Epidermal melanocyte (primary cell): ENCODE measurements at regions not wholly inside any gene's neighbourhood (a gene's known extent, or its start where the extent isn't known, plus 50 kb on each side); places are given as distances from the start of the nearest gene placed in this dataset.

Experiments used
- DNase-seq: peaks from one replicate; pipeline ENCODE4 v3.0.0; 2011; ENCODE audit warnings: low spot score; ENCODE audit not compliant: insufficient read length

DNA sequence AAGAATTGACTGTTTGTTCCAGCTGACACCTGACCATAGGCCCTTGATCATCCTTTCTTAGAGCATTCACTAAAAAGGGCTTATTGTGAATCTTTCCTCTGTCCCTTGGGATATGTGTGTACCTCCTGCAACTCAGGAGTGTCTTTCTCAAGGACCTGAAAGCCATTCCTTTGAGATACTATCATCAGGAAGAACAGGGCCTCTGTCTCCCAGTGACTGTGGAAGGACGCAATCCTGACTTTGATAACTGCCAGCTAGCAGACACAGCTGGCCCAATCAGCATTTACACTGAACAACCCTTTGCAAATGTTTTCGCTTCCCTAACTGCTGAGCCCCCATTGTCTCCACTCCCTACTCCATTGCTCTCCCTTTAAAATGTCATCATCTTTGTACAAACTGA lies 144.4 kb downstream of the RMI1 start:
- DNase-seq: no peak

DNA sequence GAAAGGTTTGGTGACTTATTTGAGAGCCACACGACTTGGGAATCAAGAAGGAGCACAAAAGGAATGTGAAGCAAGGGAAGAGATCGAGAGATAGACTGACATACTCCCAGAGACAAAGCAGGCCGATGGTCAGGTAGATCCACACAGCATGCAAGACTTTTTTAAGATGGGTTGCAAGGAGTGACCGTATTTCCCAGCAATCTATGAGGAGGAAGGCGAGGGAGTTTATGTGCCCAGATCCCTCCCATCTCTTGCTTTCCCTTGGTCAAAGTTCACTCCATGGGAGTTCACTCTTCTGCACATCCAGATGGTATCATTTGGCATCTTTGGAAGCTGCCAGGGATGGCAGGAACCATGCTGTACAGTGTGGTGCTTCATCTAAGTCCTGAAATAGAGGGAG lies 148.9 kb downstream of the RMI1 start:
- DNase-seq: no peak

DNA sequence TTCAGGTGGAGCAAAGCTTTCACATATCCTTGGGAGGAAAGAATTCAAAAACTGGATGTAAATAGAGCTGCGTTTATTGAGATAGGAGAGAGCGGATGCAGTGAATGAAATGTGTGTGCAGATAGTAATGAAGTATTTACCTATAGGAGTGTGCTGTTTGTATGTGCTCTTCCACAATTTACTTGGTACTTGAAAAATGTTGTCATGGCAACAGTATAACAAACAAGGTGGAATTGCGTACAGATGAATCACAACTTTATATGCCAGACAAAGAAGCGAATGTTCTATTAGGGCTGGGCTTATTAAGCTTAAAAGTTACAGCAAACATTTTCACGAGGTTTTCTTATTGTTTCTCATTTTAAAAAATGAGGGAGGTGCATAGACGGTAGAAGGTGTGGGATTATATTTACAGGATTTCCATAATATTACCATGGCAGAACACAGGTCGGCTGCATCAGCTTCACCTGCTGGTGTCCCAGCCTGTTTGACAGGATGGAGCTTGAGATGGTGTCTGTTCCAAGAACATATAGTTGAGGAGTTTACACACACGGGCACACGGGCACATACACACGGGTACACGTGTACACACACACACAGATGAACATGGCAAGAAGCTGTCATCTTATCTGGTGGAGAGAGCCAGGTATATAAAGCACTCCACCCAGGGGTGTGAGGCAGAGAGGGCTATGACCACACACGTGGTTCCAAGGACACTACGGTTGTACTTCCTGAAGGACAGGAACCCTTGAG lies 155.7 kb downstream of the RMI1 start:
- no peak for DNase-seq

DNA sequence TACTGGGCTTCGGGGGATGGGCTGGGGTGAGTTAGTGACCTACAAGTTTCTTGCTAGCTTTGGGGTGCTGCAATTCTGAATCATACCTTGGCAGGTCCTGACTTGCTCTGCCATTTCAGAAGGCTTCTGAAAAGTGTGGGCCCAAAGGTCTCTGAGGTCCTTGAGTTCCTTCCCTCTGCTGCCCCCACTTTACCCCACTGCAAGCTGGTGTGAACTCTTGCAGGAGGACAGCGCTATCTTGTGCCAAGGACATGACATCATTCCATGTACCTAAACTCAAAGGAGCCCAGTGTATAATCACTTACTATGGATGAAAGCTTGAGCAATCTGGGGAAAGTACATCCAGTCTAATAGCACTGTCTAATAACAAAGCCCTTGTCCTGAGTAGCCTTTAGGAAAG lies 157.4 kb downstream of the RMI1 start:
- DNase-seq: no peak

DNA sequence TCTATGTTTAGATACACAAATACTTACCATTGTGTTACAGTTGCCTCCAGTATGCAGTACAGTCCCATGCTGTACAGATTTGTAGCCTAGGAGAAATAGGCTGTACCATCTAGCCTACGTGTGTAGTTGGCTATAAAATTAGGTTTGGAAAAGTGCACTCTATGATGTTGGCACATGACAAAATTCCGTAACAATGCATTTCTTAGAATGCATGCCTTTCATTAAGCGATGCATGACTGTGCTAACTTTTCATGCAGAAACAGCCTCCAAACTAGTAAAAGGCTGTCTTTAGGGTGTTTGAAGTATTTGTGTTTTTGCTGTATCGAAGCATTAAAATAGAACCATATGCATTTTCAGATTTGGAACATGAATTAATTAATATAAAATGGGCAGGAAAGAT lies 157.9 kb downstream of the RMI1 start:
- DNase-seq: no peak

DNA sequence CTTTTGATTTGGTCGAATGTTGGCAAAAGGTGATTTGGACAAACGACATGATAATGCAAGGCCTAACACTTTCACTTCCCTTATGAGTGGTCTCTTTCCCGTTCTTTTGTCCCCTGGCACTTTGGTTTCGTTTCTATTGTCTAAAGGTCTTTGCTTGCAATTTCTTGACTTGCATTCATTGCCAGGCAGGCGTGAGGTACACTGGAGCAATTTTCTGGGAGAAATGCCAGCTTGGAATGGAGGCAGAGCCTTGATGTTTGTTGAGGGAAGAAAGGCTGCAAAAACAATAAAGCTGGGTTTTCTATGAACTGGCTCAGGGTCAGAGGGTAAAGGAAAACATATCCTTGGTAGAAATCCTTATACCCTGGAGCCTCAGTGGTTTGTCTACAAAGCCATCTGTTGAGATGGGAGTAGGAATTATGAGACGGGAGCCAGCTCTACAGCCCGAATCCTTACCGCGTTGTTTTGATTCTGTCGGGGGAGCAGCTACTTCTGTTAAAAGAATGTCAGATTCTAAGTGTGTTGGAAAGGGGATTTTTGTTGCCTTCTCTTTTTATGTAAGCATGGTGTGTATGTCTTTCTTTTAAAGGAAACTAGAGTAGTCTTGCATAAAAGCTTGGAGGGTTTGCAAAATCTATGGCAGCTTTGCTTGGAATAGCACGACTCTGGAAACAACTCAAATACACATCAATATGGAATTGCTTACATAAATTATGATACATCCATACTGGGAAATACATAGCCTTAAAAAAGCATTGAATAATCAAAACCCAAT lies 158.9 kb downstream of the RMI1 start:
- peak; percentile 50 for DNase-seq

DNA sequence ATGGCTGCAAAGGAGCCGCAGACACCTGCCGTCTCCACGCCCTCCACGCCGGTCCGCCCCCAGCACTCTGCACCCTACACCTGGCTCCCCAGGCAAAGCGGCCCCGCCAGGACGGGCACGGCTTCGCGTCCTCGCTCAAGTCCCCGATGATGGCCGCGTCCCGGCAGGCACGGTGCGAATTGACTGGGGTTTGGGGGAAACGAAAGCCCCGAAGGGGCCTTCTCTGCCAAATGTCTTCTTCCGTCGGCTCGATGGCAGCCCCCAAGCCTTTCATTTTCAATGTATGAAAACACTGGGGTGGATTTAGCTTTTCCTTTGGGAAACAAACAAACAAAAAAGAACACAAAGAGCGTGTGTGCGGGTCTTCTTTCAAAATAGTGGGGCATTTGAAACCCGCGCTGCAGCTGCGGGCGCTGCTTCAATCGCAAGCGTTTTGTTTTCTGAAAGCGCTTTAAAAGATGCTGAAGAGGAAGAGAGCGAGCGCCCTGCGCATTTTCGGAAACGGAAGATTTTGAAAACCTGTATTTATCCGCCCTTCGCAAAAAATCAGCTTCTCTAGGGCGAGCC lies 160.0 kb downstream of the RMI1 start:
- DNase-seq: no peak

DNA sequence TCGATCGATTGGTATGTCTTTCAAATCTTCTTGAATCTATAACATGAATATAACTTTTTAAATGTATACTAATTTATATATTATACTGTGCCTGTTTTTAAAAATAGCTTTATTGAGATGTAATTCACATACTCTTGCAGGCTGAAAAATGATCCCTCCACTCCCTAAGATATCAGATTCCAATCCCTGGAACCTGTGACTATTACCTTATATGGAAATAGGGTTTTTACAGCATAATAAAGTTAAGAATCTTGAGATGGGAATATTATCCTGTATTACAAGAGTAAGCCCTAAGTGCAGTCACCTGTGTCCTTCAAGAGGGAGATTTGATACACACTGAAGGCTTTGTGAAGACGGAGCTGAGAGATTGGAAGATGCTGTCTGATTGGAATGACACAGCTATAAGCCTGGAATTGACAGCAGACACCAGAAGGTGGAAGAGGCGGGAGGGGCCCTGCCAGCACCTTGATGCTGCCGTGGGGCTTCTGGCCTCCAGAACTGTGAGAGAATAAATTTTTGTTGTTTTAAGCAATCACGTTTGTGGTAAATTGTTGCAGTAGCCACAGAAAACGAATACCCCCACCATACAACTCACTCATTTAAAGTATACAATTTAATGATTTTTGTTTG lies 161.3 kb downstream of the RMI1 start:
- no peak for DNase-seq

DNA sequence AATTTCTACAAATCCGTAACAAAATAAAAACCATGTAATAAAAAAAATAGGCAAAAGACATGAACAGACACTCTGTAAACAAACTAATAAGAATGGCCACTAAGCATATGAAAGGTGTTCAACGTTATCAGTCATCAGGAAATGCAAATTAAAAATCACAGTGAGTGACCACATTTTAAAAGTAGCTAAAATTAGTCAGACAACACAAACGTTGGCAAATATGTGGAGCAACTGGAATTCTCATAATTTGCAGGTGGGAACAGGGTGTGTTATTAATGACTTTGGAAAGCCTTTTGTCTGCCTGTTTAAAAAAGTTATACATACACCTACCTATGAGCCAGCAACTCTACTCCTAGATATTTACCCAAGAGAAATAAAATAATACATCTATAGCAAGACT lies 164.4 kb downstream of the RMI1 start:
- no peak for DNase-seq

DNA sequence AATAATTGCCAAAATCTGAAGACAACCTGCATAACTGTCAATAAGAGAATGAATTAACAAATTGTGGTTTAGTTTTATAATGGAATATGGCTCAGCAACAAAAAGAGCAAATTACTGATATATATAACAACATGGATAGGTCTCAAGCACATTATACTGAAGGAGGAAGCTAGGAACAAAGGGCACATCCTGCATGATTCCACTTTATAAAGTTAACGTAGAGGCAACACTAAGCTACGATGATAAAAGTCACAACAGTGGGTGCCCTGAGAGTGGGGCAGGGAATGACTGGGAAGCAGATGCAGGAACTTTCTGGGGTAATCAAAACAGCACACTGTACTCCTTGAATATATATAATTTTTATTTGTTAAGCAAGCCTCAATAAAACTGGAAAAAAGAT lies 165.2 kb downstream of the RMI1 start:
- no peak for DNase-seq

DNA sequence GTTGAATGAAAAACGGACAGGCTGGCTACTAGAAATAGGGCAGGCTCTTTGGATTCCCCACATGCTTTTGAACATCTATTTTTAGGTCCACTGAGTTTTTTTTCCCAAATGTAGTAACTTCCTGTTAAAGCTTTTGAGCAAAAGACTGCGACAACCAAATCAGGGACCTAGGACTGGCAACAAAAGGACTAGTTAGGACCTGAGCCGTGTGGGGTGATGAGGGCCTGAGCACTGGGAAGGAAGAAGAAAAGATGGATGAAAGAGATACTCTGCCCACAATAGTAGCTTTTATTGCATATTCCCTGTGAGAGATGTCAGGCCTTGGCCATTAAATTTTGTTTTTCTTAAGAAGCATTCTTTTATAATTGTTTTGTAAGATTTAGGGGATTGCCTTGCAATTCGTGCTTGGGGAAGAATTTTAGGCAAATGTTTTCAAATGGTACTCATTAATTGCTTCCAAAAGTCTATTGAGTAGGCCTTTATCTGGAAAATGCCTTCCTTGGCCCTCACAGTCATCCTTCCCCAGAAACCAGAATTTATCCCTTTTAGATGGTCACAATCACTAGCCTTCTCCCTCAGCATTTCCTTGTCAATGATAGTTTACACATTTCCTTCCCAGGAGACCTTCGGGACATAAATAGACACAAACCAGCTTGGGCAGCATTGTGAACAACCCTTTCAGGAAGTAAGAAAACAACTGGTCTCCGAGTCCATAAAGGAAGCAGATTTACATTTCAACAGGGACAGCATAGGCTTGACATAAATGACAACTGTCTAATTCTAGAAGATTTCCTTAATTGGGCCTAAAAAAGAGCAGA lies 166.5 kb downstream of the RMI1 start:
- DNase-seq: no peak

DNA sequence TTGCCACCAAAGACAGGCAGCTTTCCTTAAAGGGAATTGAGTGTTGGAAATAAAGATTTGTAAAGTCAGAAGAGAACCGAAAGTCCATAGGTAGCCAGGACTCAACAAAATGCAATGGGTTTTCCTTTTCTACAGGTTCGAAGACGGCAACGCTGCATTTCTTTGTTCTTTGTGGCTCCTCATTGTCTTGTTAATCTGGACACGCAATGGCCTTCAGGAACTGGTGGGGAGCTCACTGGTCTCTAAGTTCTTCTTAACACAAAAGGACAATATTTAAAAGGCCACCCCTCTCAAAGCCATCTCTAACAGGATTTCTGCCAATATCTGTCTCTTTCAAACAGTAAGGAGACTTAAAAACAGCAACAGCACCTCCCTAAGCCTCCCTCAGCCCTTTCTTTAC lies 170.6 kb downstream of the RMI1 start:
- DNase-seq: no peak

DNA sequence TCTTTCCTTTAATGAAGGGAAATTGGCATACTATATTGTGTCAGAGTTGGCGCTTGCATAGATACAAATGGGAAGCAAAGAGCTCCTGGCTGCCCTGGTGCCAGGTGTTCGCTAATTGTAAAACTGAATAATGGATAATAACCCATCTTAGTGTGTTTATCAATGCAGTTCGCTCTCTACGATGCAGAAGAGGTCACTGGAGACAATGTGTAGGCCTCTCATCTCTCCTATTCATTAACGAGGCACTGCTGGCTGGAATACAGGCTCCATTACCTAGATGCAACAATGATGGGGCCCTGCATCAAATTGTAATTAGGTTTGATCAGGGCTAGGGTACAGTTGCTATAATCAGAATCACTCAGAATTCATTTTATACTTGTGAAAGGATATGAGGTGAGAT lies 171.0 kb downstream of the RMI1 start:
- DNase-seq: no peak

DNA sequence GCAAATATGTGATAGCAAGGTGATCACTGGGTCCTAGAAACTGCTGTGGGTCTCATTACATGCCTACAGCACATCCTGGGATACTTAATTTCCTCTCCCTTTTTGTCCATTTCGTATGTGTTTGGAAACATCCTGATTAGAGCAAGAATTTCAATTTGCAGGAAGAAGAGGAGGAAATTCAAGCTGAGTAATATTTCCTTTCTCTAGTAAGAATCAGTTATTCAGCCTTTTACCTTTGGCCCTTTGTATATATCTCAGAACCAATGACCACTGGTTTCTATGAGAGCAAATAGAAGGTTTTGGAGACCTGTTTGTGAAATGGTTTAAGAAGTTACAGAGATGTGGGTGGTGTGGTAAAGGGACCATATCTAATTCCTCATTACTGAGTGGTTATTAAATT lies 171.6 kb downstream of the RMI1 start:
- no peak for DNase-seq

DNA sequence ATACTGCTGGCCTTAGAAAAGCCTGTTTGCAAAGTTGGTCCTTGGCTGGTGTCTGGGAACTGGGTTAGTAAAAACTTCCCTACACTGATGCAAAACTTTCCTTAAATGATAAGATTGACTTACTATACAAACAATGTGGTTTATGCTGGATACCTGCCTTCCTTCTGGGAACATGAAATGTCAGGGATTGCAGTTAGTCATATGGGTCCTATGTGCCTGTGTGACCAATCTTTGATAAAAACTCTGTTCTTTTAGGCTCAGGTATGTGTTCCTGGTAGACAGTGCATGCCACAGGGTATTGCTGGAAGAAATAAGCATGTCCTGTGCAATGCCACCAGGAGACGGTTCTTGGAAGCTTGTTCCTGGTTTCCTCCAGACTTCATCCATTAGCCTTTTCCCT lies 173.3 kb downstream of the RMI1 start:
- DNase-seq: no peak

DNA sequence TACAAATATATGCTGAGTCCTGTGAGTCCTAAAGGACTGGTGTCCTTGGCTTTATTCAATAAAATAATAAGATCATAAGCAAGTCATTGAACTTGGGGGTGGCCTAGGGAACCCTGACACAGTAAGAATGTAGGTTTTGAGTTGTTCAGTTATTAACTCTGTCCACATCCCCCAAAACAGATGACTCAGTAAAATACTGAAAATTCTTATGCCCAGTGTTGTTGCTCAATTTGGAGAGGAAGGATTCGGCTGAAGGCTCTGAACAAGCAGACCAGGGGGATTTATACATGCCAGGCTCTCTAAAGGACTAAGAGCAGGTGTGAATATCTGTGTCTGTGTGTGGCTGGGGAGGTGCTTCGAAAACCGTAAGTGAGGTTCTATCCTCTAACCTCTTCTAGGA lies 173.7 kb downstream of the RMI1 start:
- DNase-seq: no peak

DNA sequence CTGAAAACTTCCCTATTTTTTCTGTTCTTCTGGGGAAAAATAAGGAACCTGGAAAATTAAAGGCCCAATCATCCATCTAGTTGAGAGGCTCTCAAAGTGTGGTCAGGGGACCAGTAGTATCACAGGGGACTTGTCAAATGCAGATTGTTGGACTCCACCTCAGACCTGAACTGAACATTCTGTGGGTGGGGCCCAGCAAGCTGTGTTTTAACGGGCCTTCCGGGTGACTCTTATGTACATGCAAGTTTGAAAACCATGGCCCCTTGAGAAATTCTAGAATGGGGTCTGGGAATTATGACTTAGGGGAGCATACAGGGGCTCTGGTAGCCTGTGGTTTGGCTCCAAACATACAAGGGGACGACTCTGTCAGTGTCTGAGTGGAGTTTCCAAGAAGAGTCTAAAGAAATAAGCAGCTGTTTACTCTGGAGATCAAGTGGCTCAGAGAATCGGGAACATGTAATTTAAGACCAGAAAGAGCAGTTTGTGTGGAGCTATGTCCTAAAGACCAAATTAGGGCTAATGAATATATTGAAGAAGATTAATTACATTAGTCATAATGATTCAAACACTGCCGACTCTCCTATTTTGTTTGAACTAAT lies 177.4 kb downstream of the SLC28A3 start:
- DNase-seq: no peak

DNA sequence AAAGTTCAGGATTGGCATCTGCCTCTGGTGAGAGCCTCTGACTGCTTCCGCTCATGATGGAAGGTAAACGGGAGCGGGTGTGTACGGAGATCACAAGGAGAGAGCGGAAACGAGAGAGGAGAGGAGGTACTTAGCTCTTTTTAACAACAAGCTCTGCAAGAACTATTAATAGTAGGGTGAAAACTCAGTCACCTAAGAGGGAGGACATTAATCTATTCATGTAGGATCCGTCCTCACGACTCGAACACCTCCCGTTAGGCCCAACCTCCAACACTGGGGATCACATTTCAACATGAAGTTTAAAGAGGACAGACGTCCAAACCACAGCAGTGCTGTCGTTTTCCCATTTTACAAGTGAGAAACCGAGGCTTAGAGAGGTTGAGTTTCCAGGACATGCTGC lies 173.7 kb downstream of the SLC28A3 start:
- no peak for DNase-seq

DNA sequence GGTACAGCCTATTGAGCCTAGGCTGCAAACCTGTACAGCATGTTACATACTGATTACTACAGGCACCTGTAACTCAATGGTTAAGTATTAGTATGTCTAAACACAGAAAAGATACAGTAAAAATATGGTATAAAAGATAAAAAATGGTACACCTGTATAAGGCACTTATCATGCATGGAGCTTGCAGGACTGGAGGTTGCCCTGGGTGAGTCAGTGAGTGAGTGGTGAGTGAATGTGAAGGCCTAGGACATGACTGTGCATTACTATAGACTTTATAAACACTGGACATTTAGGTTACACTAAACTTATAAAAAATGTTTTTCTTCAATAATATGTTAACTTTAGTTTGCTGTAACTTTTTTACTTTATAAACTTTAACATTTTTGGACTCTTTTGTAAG lies 171.3 kb downstream of the SLC28A3 start:
- no peak for DNase-seq

DNA sequence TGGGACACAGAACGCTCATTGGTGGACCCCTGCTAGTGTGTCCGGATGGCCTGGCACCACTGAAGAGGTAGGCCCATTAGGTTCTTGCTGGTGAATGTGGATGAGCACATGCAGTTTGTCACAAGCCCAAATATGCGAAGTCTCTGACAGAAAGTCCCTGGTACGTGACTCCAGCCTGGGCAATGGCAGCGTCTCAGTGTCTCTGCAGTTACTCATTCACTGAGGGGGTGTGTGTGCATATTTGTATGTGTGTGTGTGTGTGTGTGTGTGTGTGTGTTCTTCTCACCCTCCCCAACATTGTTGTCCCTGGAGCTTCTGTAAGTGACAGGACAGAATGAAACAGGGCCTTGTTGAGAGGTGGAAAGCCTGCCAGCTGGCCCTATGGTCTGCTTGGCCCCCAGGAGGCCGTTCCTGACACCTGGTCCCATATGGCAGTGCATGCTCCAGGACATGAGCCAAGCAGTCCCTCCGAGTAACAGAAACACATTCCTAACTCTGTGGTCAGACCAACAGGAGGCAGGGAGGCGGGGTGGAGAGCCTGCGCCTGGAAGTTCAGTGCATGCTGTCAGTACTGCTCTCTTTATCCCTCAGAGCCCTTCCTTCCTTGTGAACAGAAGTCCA lies 169.9 kb downstream of the SLC28A3 start:
- peak; percentile 84 for DNase-seq

DNA sequence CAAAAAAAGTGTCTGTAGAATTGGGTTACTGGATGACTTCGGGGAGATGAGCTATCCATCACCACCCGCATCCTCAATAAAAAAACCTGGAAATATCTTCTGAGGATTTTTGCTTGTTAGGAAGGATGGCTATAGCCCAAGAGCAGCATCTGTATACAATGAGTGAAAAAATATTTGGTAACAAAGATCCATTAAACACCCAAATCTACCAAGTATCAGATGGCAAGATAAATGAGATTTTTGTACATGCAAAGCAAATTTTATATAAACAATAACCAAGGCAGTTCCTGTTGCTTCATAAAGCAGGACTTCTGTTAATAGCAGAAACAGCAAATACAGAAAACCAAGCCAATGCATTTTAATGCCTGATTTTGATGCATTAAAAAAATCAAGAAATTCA lies 166.6 kb downstream of the SLC28A3 start:
- DNase-seq: no peak
